NOMO-1 treated with dmso at 0.1 percent for 144 hours (cell line): ENCODE measurements at regions not wholly inside any gene's neighbourhood (a gene's known extent, or its start where the extent isn't known, plus 50 kb on each side); places are given as distances from the start of the nearest gene placed in this dataset.

Experiments
- DNase-seq: peaks from one replicate; lab custom pipeline; 2025; ENCODE audit not compliant: unreplicated experiment; lab: John Stamatoyannopoulos, UW

DNA sequence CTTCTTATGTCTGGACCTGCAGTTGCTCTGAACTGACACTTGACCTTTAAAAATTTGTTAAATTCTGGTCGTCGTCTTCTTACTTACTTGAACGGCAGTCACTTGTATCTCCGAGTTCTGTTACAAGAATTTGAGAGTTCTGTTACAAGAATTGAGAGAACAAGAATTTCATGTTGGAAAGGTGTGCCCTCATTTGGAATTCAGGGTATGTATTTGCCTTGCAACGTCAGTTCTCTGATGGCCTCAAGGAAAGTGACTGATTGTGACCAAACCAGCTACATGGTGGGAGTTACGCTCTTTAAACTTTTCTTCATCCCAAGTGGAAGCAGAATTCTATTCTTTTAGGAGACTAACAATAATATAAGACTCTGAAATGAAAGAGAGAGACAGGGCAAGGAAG lies 320.0 kb upstream of the TRIB2 start:
- no peak for DNase-seq

- DNase-seq, result peak; percentile 7
Observed at GRCh38 chr2:12397854-12398253, 318.9 kb upstream of the TRIB2 start.

DNA sequence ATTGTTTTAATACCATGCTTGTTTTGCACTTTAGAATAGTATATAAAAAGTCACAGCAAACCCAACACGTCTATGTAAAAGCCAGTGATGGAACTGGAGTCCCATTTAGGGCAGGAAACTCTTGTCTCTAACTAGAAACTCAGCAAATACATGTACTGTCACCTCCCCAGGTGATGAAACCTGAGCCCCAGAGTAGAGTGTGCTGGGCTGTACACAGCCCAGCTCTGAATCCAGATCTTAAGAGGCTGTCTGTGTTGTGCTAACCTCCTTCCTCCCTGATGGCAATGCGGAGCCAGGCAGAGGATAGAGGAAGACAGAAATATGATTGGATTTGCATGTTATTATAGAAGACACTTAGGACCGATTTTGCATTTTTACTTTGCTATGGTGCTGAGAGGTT lies 317.5 kb upstream of the TRIB2 start:
- no peak for DNase-seq

DNA sequence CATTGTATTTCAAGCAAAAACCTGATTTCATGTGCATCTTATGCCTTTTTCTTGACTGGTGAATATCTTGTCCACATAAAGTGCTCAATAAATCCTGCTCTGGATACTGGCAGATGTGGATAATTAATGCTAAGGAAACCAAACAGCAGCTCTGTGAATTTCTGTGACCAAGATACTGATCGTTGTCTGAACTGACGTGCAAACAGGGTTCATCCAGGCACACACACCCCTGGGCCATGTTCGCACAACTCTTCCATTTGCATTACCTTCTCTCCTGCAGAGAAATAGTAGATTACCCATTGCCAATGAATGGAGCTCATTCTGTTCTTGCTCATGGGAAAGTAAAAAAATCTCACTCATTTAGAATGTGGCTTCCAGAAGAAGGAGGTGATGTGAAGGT lies 316.2 kb upstream of the TRIB2 start:
- no peak for DNase-seq

DNA sequence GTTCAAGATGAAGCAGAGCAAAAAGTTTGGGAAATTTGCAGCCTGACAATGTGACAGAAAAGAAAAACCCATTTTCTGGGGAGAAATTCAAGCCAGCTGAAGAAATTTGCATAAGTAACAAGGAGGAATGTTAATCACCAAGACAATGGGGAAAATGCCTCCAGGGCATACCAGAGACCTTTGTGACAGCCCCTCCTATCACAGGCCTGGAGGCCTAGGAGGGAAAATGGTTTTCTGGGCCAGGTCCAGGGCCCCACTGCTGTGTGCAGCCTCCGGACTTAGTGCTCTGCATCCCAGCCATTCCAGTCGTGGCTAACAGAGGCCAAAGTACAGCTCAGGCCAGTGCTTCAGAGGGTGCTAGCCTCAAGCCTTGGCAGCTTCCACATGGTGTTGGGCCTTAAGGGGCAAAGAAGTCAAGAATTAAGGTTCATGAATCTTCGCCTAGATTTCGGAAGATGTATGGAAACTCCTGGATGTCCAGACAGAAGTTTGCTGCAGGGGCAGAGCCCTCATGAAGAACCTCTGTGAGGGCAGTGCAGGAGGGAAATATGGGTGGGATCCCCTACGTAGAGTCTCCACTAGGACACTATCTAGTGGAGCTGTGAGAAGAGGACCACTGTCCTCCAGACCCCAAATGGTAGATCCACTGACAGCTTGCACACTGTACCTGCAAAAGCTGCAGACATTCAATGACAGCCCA lies 314.1 kb upstream of the TRIB2 start:
- DNase-seq, result no peak

DNA sequence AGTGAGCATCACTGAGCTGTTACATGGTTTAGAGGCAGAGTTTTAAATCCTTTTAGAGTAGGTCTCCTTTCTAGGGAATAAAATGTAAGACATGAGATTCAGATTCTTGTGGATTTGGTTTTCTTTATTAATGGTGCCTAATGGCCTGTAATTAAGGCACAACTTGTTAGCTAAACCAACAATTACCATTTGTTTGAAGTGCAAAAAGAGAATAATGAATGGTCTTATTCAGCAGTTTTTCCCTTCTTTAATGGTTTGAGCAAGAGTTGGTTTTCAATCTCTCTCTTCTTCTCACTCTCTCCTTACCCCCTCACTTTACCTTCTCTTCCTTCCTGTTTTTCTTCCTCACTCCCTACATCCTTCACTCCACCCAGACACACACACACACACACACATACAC lies 312.2 kb upstream of the TRIB2 start:
- DNase-seq, result no peak

GRCh38 chr2:12407160-12407559 lies 309.6 kb upstream of the TRIB2 start:
- DNase-seq, result no peak

DNA sequence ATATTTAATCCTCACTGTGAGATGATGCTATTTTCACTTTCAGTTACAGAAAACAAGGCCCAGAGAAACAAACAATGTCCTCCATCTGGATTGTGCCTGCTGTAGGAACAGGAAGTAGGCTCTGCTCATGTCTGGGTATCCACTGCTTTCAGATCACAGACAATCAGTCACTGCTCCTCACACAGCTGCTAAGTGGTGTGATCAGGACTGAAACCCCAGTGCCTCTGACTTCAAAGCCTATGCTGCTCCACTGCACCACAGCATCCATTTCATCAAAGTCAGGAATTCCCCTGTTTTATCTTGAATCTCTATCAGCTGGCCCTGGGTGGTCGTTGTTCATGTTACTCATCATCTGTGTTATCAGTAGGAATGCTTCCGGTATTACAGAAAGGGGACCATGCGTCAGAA lies 303.8 kb upstream of the TRIB2 start:
- no peak for DNase-seq

DNA sequence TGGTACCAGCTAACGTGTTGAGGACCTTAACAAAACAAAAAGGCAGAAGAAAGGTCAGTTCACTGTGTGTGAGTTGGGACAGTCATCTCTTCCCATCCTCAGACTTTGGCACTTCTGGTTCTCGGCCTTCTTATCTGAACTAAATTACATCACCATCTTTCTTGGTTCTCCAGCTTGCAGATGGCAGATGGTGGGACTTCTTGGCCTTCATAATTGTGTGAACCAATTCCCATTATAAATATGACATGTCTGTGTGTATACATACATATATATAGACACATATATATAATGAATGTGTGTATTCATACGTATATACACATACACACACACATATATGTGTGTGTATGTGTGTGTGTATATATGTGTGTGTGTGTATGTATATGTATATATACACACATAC lies 301.2 kb upstream of the TRIB2 start:
- no peak for DNase-seq

- DNase-seq, result peak; percentile 57
Observed at GRCh38 chr2:12416600-12416999, 300.1 kb upstream of the TRIB2 start.

- no peak for DNase-seq
Observed at GRCh38 chr2:12417786-12418185, 298.9 kb upstream of the TRIB2 start.

GRCh38 chr2:12419803-12420202 lies 296.9 kb upstream of the TRIB2 start:
- DNase-seq, result no peak

- DNase-seq, result no peak
Observed at GRCh38 chr2:12421046-12421445, 295.7 kb upstream of the TRIB2 start.

GRCh38 chr2:12424219-12424618 lies 292.5 kb upstream of the TRIB2 start:
- no peak for DNase-seq

- DNase-seq, result no peak
Observed at GRCh38 chr2:12424809-12425208, 291.9 kb upstream of the TRIB2 start.

DNA sequence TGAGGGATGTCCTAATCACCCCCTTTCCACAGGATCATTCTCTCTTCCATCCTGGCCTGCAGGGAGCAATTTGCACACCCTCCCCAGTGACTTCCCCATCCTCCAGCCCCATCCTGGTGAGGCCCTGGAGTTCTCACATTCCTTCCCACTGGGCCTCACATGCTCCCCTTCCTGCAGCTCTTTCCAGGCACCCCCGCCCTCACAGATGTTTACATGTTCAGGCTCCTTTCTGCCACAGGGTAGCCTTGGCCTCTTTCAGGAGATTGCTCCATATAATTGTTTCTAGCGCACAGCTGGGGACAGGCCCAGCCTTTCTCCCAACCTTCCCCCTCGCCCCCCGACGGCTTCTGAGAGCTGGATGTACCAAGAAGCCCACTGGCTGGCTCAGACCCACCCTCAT lies 288.4 kb upstream of the TRIB2 start:
- no peak for DNase-seq

- DNase-seq, result no peak
Observed at GRCh38 chr2:12428786-12429185, 287.9 kb upstream of the TRIB2 start.

DNA sequence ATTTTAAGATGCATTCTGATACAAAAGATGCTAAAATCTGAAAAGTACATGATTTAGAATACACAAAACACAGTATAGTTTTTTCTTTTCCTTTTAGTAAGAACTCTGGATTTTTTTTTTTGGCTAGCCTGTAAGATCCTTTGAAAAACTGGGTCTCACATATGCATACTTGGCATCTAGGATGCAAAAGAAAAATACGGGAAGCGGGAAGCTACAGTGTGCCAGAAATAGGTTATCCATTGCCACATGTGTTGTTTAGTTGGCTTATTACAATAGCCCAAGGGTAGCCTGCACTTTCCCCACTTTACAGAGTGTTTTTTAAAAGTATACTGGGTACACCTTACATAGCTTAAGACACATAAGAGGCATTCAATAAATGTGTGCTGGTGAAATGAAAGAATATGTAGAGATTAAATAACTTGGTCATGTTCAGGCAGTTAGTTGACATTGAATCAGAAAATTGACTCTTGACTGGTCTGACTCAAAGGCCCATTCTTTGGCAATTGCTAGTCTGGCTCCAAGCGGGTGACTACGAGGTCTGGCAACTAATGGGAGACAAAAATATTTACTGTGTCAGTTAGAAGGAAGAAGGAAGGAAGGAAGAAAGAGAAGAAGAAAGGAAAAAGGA lies 286.8 kb upstream of the TRIB2 start:
- DNase-seq, result no peak

GRCh38 chr2:12430407-12431133 lies 286.2 kb upstream of the TRIB2 start:
- peak; percentile 26 for DNase-seq

- DNase-seq, result no peak
Observed at GRCh38 chr2:12432985-12433625, 283.6 kb upstream of the TRIB2 start.

DNA sequence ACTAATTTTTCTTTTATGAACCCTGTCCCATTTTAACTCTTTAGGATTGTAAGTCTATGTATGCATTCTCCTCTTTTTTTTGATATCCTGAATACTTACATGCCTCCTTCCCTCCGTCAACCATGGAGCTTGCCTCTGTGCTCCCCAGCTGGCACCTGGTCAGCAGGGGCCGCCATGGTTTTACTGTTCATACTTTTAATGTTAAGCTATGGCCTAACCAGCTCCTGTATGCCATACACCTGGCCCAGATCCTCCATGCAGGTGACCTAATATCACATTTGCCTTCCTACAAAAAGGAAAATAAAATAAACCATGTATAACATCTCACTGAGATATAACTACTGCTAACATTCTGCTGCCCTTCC lies 283.1 kb upstream of the TRIB2 start:
- DNase-seq, result no peak

DNA sequence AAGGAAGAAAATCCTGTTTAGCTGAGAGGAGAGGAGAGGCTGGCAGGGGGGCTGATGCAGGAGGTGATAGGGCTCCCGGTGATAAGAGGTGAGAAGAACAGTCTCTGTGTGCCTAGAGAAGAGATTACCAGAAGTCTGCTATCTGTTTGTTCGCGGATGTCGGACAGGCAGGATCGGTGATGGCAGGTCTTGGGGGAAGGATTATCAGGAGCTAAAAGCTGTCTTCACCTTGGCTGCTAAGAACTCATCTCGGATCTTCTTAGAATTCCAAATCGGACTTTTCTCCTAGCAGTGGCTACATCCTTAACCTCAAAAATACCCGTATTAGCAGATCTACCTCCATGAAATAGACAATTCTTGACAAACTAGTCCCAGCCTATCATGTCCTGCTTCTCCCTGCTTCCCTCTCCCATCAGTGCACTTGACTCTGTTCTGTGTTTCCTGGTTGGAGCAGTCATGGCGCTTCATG lies 282.1 kb upstream of the TRIB2 start:
- no peak for DNase-seq
